ENCODE measurements at regions not wholly inside any gene's neighbourhood (a gene's known extent, or its start where the extent isn't known, plus 50 kb on each side); places are given as distances from the start of the nearest gene placed in this dataset.

DNA sequence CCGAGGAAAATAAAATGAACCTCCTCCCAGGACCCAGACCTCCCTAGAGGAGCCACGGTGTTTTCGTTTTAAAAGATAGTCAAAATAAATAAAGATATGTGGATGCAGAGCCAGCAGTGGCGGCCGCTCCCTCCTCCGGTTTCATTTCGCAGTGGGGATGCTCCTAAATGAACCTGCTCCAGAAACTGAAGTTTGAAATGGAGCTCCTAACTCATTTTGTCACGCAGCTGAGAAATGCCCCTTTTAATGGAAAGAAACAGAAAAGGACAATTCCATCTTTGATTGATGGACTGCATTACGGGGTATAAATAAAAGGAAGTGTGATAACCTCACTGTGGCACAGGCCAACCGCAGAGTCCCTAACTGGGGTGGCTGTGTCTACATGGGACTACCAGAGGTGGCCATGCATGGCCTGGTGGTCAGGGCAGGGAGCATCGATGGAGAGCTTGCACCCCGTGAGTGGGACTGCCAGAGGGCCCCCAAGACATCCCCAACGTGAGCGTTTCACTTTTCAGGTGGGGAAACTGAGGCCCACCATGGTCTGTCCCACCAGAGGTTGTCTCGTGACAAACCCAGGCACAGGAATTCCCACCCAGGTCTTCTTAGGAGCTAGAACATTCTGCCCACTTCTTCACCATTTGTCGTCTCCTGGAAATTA lies 426.6 kb downstream of the BRD1 start:
- no peaks in the 10 kb centered on the region for H3K9me3 ChIP-seq
- H3K4me1 ChIP-seq = no peaks in the 10 kb centered on the region
- WGBS, 4 donors = 75 to 84% (median 81%) methylated on average over 16 of the region's 16 CpGs
- intact Hi-C loops (cut with DNase I) = no loop called here
- DNase-seq (no peak), ATAC-seq (no peak)
- H3K4me3 ChIP-seq = no peak overlapping the region
- no peak overlapping the region for H3K27ac ChIP-seq
- no peak for TF ChIP-seq CTCF (IDR thresholded peaks at IDR 0.05)
- TF ChIP-seq POLR2A (IDR thresholded peaks at IDR 0.05) = no peak
- H3K27me3 ChIP-seq = peaks cover 0 to 22% (median 1%) of the 10 kb centered on the region in 9 donors
- no peaks in the 10 kb centered on the region for H3K36me3 ChIP-seq

DNA sequence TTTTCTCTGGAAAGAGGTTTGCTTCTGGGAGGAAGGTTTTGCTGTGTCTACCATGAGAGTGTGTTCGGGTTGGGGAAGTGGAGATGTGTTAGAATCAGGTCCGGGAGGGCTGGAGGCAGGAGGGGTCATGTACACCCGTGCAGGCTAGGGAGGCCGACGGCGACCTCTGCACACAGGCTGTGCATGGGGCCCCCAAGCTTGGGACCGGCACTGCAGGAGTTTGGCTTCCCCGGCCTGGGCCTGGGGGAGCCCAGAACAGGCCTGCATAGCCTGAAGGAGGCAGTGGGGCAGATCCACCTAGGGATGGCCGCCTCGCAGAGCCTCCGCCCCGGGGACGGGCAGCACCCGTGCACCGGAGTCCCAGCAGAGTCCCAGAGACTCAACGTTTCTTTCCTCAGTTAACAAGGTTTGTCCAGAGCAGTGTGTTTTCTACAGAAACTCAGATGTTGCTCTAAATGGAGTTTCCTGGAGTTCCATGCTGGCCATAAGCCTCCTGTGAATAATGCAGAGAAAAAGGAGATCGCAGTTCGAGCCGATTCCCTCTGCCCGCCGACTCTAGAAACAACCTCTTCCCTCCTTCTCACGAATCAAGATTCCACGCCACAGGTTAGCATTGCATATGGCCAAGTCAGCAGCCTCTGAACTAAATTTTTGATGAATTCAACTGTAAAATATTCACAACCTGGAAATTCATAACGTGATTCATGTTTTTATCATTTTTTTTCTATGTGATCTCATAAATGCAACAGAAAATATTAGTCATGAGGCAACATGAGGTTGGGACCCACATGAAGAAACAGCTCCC lies 427.3 kb downstream of the BRD1 start:
- intact Hi-C loops (cut with DNase I) = no loop called here
- WGBS, 4 donors = 84 to 89% (median 87%) methylated on average over 20 to 24 of the region's 24 CpGs
- ATAC-seq (no peak), DNase-seq (no peak)
- peaks cover 0 to 22% (median 0%) of the 10 kb centered on the region in 9 donors for H3K27me3 ChIP-seq
- no peaks in the 10 kb centered on the region for H3K4me1 ChIP-seq
- no peak overlapping the region for H3K4me3 ChIP-seq
- no peak overlapping the region for H3K27ac ChIP-seq
- no peaks in the 10 kb centered on the region for H3K9me3 ChIP-seq
- TF ChIP-seq CTCF (IDR thresholded peaks at IDR 0.05) (no peak), POLR2A (IDR thresholded peaks at IDR 0.05) (no peak)
- no peaks in the 10 kb centered on the region for H3K36me3 ChIP-seq

DNA sequence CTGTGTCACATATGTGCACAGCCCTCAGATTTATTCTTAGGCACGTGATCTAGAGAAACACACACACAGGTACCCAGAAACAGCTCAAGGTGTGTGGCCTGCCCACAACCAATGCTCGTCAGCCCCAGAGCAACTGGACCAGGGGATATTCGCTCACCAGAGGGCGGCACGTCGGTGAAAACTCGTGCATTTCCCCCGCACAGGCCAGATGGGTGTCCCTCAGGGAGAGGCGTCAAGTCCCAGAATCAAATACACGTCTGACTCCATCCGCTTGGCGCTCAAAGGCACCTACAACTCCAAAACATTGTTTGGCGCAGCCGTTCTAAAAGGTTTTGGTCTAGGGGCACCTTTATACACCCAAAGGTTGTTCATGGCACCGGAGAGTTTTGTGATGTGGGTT lies 429.0 kb downstream of the BRD1 start:
- ATAC-seq = no peak
- no peak for DNase-seq
- Histone ChIP-seq H3K36me3 (no peaks in the 10 kb centered on the region), H3K27ac (no peak overlapping the region), H3K9me3 (peaks cover 0 to 5% (median 0%) of the 10 kb centered on the region in 12 donors), H3K27me3 (peaks cover 0 to 10% (median under 1%) of the 10 kb centered on the region in 9 donors), H3K4me1 (no peaks in the 10 kb centered on the region), H3K4me3 (no peak overlapping the region)
- TF ChIP-seq CTCF (IDR thresholded peaks at IDR 0.05) = no peak
- TF ChIP-seq POLR2A (IDR thresholded peaks at IDR 0.05) = no peak
- intact Hi-C loops (cut with DNase I) = no loop called here
- 72 to 81% (median 77%) methylated on average over 15 of the region's 15 CpGs for WGBS, 4 donors

GRCh38 chr22:49398115-49398514 lies 429.6 kb downstream of the BRD1 start:
- peaks cover 0 to 10% (median 0%) of the 10 kb centered on the region in 9 donors for H3K27me3 ChIP-seq
- no peak overlapping the region for H3K4me3 ChIP-seq
- no peak for DNase-seq
- no peaks in the 10 kb centered on the region for H3K4me1 ChIP-seq
- no peak for TF ChIP-seq CTCF (IDR thresholded peaks at IDR 0.05)
- no peak for TF ChIP-seq POLR2A (IDR thresholded peaks at IDR 0.05)
- H3K9me3 ChIP-seq = peaks cover 0 to 5% (median 0%) of the 10 kb centered on the region in 12 donors
- H3K27ac ChIP-seq = no peak overlapping the region
- H3K36me3 ChIP-seq = no peaks in the 10 kb centered on the region
- no peak for ATAC-seq
- intact Hi-C loops (cut with DNase I) = no loop called here
- 80 to 86% (median 82%) methylated on average over 4 to 17 of the region's 17 CpGs for WGBS, 4 donors

Measured in heart left ventricle (tissue), 16 donors.